B cell (primary cell): ENCODE measurements at regions not wholly inside any gene's neighbourhood (a gene's known extent, or its start where the extent isn't known, plus 50 kb on each side); places are given as distances from the start of the nearest gene placed in this dataset.

Source experiments
- CTCF ChIP-seq: fragments of 200-600 bp; IDR thresholded peaks from one replicate; pipeline ENCODE4 v1.8.0; 2022; ENCODE audit warnings: antibody characterized with exemption, mild to moderate bottlenecking
- EZH2 ChIP-seq: IDR thresholded peaks from 2 replicates; pipeline ENCODE4 v1.6.1; 2012; ENCODE audit warnings: borderline replicate concordance, low read depth, mild to moderate bottlenecking, moderate library complexity, low read length; ENCODE audit not compliant: insufficient read depth, poor library complexity, severe bottlenecking

GRCh38 chr10:21423338-21423737 lies 102.1 kb downstream of the SKIDA1 start:
- no peak for TF ChIP-seq CTCF
- no peak for TF ChIP-seq EZH2
